ENCODE measurements at regions not wholly inside any gene's neighbourhood (a gene's known extent, or its start where the extent isn't known, plus 50 kb on each side); places are given as distances from the start of the nearest gene placed in this dataset.

- TF ChIP-seq POLR2AphosphoS5 (IDR thresholded peaks at IDR 0.05; ENCODE audit: low read depth, low read length) = no peak
- TF ChIP-seq TAF1 (IDR thresholded peaks at IDR 0.05; ENCODE audit: low read depth, low read length) = no peak
- TF ChIP-seq POLR2A (IDR thresholded peaks at IDR 0.05; ENCODE audit: low read depth, low read length) = no peak
Measured at GRCh38 chr3:83622526-83622925, 1336.3 kb upstream of the CADM2 start.

Measured in GM12891 (cell line).